Mesendoderm (in vitro differentiated cells): ENCODE measurements at regions not wholly inside any gene's neighbourhood (a gene's known extent, or its start where the extent isn't known, plus 50 kb on each side); places are given as distances from the start of the nearest gene placed in this dataset.

Experiments used
- DNase-seq: peaks from one replicate; pipeline ENCODE4 v3.0.0; 2013
- H2AK5ac ChIP-seq: 2 replicates; pipeline ENCODE4 v1.6.1; 2013; ENCODE audit warnings: low read length, inconsistent platforms
- H2BK120ac ChIP-seq: 2 replicates; pipeline ENCODE4 v1.6.1; 2013; ENCODE audit warnings: low read depth, mild to moderate bottlenecking, low read length, moderate library complexity, mixed read lengths
- H2BK15ac ChIP-seq: replicated peaks from 2 replicates; pipeline ENCODE4 v1.6.1; 2013; ENCODE audit warnings: low read depth, mild to moderate bottlenecking, moderate library complexity
- H2BK5ac ChIP-seq: 2 replicates; pipeline ENCODE4 v1.6.1; 2013; ENCODE audit warnings: low read length, inconsistent platforms
- H3K18ac ChIP-seq: 2 replicates; pipeline ENCODE4 v1.6.1; 2013; ENCODE audit warnings: mild to moderate bottlenecking, low read length, mixed read lengths
- H3K23ac ChIP-seq: one replicate; pipeline ENCODE4 v1.6.1; 2013; ENCODE audit warnings: low read length
- H3K27ac ChIP-seq: 2 replicates; pipeline ENCODE4 v1.5.1; 2013; ENCODE audit warnings: low read depth, mild to moderate bottlenecking, inconsistent platforms, low read length, moderate library complexity
- H3K27me3 ChIP-seq: 2 replicates; pipeline ENCODE4 v1.6.1; 2013; ENCODE audit warnings: low read length, control low read depth, mild to moderate bottlenecking, inconsistent platforms; ENCODE audit not compliant: insufficient read depth, poor library complexity
- H3K36me3 ChIP-seq: 2 replicates; pipeline ENCODE4 v1.6.1; 2013; ENCODE audit warnings: low read length, inconsistent platforms; ENCODE audit not compliant: control insufficient read depth, insufficient read depth
- H3K4ac ChIP-seq: one replicate; pipeline ENCODE4 v1.6.1; 2013; ENCODE audit warnings: low read depth, mild to moderate bottlenecking, low read length, moderate library complexity
- H3K4me1 ChIP-seq: 2 replicates; pipeline ENCODE4 v1.6.1; 2013; ENCODE audit warnings: low read depth, low read length, inconsistent platforms; ENCODE audit not compliant: control insufficient read depth
- H3K4me2 ChIP-seq: 2 replicates; pipeline ENCODE4 v1.6.1; 2013; ENCODE audit warnings: low read length
- H3K4me3 ChIP-seq: 2 replicates; pipeline ENCODE4 v1.5.1; 2013; ENCODE audit warnings: mild to moderate bottlenecking, low read length
- H3K56ac ChIP-seq: one replicate; pipeline ENCODE4 v1.6.1; 2013; ENCODE audit warnings: low read length
- H3K79me1 ChIP-seq: 2 replicates; pipeline ENCODE4 v1.6.1; 2013; ENCODE audit warnings: low read length, inconsistent platforms
- H3K79me2 ChIP-seq: 2 replicates; pipeline ENCODE4 v1.6.1; 2013; ENCODE audit warnings: mild to moderate bottlenecking, low read length; ENCODE audit not compliant: control insufficient read depth, insufficient read depth
- H3K9ac ChIP-seq: 2 replicates; pipeline ENCODE4 v1.6.1; 2013; ENCODE audit warnings: low read length, inconsistent platforms
- H4K5ac ChIP-seq: one replicate; pipeline ENCODE4 v1.6.1; 2013; ENCODE audit warnings: low read length
- H4K8ac ChIP-seq: one replicate; pipeline ENCODE4 v1.6.1; 2013; ENCODE audit warnings: low read depth, mild to moderate bottlenecking, control low read depth, low read length, moderate library complexity
- WGBS: extraction: QIAGEN DNeasy Blood & Tissue Kit; methylation state at CpG from one replicate; pipeline ENCODE4 v1.1.7; 2013; ENCODE audit warnings: low lambda C conversion rate, missing lambda C conversion rate; ENCODE audit not compliant: insufficient coverage; ENCODE audit errors: extremely low coverage; 5-methylcytosine and 5-hydroxymethylcytosine counted together

GRCh38 chr15:75100679-75101078 lies 77.3 kb downstream of the PPCDC start:
- no peak overlapping the region for H4K5ac ChIP-seq
- H2BK5ac ChIP-seq, result no peak overlapping the region
- H2AK5ac ChIP-seq, result no peak overlapping the region
- H3K27me3 ChIP-seq, result no peaks in the 10 kb centered on the region
- H2BK120ac ChIP-seq, result no peak overlapping the region
- no peak overlapping the region for H3K4me2 ChIP-seq
- no peaks in the 10 kb centered on the region for H3K4me1 ChIP-seq
- no peak overlapping the region for H3K56ac ChIP-seq
- whole genome bisulfite sequencing, result no CpG with 5 or more reads among the region's 2 CpGs
- H3K79me1 ChIP-seq, result no peaks in the 10 kb centered on the region
- no peak overlapping the region for H3K27ac ChIP-seq
- H3K9ac ChIP-seq, result no peak overlapping the region
- no peak overlapping the region for H4K8ac ChIP-seq
- no peak overlapping the region for H3K4ac ChIP-seq
- H3K79me2 ChIP-seq, result no peaks in the 10 kb centered on the region
- DNase-seq, result no peak
- H3K18ac ChIP-seq, result no peak overlapping the region
- no peaks in the 10 kb centered on the region for H3K36me3 ChIP-seq
- no peak overlapping the region for H3K23ac ChIP-seq
- H3K4me3 ChIP-seq, result no peak overlapping the region
- no peak overlapping the region for H2BK15ac ChIP-seq

DNA sequence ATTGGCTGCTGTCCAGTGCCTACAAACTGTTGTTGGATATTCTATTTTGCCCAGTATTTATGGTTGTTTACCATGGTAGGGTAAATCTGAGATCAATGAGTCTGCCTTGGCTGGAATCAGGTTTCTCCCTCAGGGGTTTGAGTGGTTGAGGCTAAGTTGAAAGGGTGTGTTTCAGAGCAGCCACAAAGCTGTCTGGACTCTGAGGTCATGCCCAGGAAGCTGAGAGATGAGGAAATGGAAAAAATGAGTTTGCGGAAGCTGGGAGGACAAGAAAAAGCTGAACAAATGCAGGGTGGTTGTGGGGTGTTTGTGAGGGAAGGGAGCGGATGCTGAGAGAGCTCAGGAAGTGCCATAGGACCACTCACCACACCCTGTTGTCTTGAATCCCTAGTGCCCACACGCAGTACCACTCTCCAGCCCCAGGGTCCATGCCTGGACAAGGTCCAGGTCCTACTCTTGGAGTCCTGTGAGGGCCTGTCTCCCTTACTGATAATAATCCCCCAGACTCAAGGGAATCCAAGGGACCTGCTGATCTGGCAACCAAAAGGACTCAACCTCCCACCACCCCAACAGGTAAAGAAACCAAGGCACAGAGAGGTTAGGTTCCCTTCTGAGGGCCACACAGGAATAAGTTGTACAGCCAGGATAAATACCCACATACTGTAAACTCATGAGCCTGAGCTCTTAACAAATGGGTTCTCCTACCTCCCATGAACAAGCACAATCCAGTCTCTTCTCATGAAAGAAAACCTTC lies 81.6 kb downstream of the PPCDC start:
- no peak overlapping the region for H3K9ac ChIP-seq
- H3K4me2 ChIP-seq, result no peak overlapping the region
- H3K4ac ChIP-seq, result no peak overlapping the region
- no peaks in the 10 kb centered on the region for H3K79me2 ChIP-seq
- H3K18ac ChIP-seq, result no peak overlapping the region
- no peaks in the 10 kb centered on the region for H3K79me1 ChIP-seq
- no peak overlapping the region for H3K4me3 ChIP-seq
- H3K36me3 ChIP-seq, result no peaks in the 10 kb centered on the region
- H3K27ac ChIP-seq, result no peak overlapping the region
- no peak overlapping the region for H3K23ac ChIP-seq
- no peak overlapping the region for H4K5ac ChIP-seq
- no peak overlapping the region for H2BK120ac ChIP-seq
- peak; percentile 49 for DNase-seq
- H3K27me3 ChIP-seq, result no peaks in the 10 kb centered on the region
- no peak overlapping the region for H3K56ac ChIP-seq
- H4K8ac ChIP-seq, result no peak overlapping the region
- no peaks in the 10 kb centered on the region for H3K4me1 ChIP-seq
- H2BK15ac ChIP-seq, result no peak overlapping the region
- no peak overlapping the region for H2BK5ac ChIP-seq
- H2AK5ac ChIP-seq, result no peak overlapping the region
- no CpG with 5 or more reads among the region's 3 CpGs for WGBS

GRCh38 chr15:75107516-75107907 lies 84.1 kb downstream of the PPCDC start:
- Histone ChIP-seq H2AK5ac (no peak overlapping the region), H2BK5ac (no peak overlapping the region), H3K23ac (no peak overlapping the region), H3K4me3 (no peak overlapping the region), H2BK15ac (no peak overlapping the region), H4K5ac (no peak overlapping the region), H4K8ac (no peak overlapping the region), H3K4me1 (no peaks in the 10 kb centered on the region), H3K9ac (no peak overlapping the region), H3K56ac (no peak overlapping the region), H3K79me2 (no peaks in the 10 kb centered on the region), H3K36me3 (no peaks in the 10 kb centered on the region), H3K27ac (no peak overlapping the region), H2BK120ac (no peak overlapping the region), H3K4me2 (no peak overlapping the region), H3K4ac (no peak overlapping the region), H3K18ac (no peak overlapping the region), H3K79me1 (no peaks in the 10 kb centered on the region), H3K27me3 (no peaks in the 10 kb centered on the region)
- DNase-seq, result no peak
- no CpG with 5 or more reads among the region's 2 CpGs for WGBS

DNA sequence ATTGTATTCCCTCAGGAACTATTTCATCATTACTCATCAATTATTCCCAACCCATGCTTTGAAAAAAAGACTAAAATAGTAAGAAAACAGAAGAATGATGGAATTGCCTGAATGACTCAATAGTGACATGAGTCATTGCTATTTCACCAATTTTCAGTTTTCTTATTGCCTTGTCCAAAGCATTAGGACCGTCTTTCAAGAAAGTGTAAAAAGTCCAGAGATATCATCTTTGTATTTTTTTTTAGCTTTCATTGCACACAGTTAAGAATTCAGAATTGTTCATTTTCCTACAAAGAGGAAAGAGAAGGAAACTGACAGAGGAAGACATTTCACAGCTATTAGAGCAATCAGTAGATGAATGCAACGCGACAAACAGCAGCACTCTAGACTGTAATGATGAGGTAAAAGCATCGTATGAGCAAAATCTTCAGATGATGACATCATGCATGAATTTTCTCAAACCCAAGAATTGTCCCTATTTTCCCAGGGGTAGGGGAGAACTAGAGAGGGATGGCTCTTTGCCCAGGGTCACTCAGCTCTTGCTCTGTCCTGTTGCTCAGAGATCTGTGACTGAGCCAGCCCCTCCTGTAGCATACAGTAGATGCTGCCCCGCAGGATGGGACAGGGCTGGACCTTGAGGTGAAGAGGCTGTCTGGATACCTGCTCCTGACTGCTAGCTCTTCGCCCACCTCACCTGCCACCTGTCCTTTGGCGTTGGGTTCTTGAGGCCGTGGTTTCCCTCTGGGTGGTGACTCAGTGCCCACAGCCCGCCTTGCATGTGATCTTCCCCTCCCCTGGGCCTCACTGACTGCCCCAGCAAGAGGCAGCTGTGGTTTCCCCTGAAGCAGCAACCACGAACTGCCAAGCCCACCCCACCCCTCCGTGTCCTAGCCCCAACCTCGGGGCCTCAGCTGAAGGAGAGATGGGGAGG lies 84.8 kb downstream of the PPCDC start:
- Histone ChIP-seq H3K4me1 (no peaks in the 10 kb centered on the region), H4K8ac (no peak overlapping the region), H3K23ac (no peak overlapping the region), H3K27ac (no peak overlapping the region), H3K56ac (no peak overlapping the region), H3K18ac (no peak overlapping the region), H2BK120ac (no peak overlapping the region), H3K4me2 (no peak overlapping the region), H3K9ac (no peak overlapping the region), H2BK15ac (no peak overlapping the region), H3K4ac (no peak overlapping the region), H3K79me1 (no peaks in the 10 kb centered on the region), H4K5ac (no peak overlapping the region), H3K4me3 (no peak overlapping the region), H3K27me3 (no peaks in the 10 kb centered on the region), H3K79me2 (no peaks in the 10 kb centered on the region), H3K36me3 (no peaks in the 10 kb centered on the region), H2BK5ac (no peak overlapping the region), H2AK5ac (no peak overlapping the region)
- no CpG with 5 or more reads among the region's 12 CpGs for WGBS
- no peak for DNase-seq

- no CpG with 5 or more reads among the region's 18 CpGs for WGBS
- no peak overlapping the region for H3K4me2 ChIP-seq
- no peaks in the 10 kb centered on the region for H3K27me3 ChIP-seq
- H2BK15ac ChIP-seq, result no peak overlapping the region
- no peak overlapping the region for H3K4me3 ChIP-seq
- H3K4ac ChIP-seq, result no peak overlapping the region
- H4K5ac ChIP-seq, result no peak overlapping the region
- no peak overlapping the region for H4K8ac ChIP-seq
- no peak overlapping the region for H3K56ac ChIP-seq
- H3K79me2 ChIP-seq, result no peaks in the 10 kb centered on the region
- no peak overlapping the region for H3K9ac ChIP-seq
- no peaks in the 10 kb centered on the region for H3K4me1 ChIP-seq
- H3K18ac ChIP-seq, result no peak overlapping the region
- no peaks in the 10 kb centered on the region for H3K79me1 ChIP-seq
- no peak overlapping the region for H2BK5ac ChIP-seq
- H3K36me3 ChIP-seq, result no peaks in the 10 kb centered on the region
- no peak overlapping the region for H2BK120ac ChIP-seq
- H2AK5ac ChIP-seq, result no peak overlapping the region
- no peak overlapping the region for H3K27ac ChIP-seq
- H3K23ac ChIP-seq, result no peak overlapping the region
- DNase-seq, result no peak
These were observed 85.8 kb downstream of the PPCDC start for GRCh38 chr15:75109021-75109735.
